Karpas-422 (cell line): ENCODE measurements at regions not wholly inside any gene's neighbourhood (a gene's known extent, or its start where the extent isn't known, plus 50 kb on each side); places are given as distances from the start of the nearest gene placed in this dataset.

Experiments used
- DNase-seq: peaks from one replicate; pipeline ENCODE4 v3.0.0-alpha.2; 2015
- H2AFZ ChIP-seq: fragments of 200-600 bp; sonication (generic); 2 replicates; pipeline ENCODE4 v1.6.1; 2014; ENCODE audit warnings: antibody characterized with exemption, low read length, mixed read lengths
- H3K27ac ChIP-seq: fragments of 200-600 bp; sonication (generic); 2 replicates; pipeline ENCODE4 v1.5.1; 2014; ENCODE audit warnings: mild to moderate bottlenecking, low read length, moderate library complexity
- H3K27me3 ChIP-seq: fragments of 200-600 bp; sonication (generic); 2 replicates; pipeline ENCODE4 v1.6.1; 2014; ENCODE audit warnings: low read length, mixed read lengths
- H3K36me3 ChIP-seq: fragments of 200-600 bp; sonication (generic); 2 replicates; pipeline ENCODE4 v1.6.1; 2014; ENCODE audit warnings: low read length, mixed read lengths; ENCODE audit not compliant: insufficient read depth
- H3K4me1 ChIP-seq: fragments of 200-600 bp; sonication (generic); 2 replicates; pipeline ENCODE4 v1.6.1; 2014; ENCODE audit warnings: mild to moderate bottlenecking, low read length, mixed read lengths
- H3K4me2 ChIP-seq: fragments of 200-600 bp; sonication (generic); 2 replicates; pipeline ENCODE4 v1.6.1; 2014; ENCODE audit warnings: low read length, low read depth, mild to moderate bottlenecking; ENCODE audit not compliant: poor library complexity, severe bottlenecking
- H3K4me3 ChIP-seq: fragments of 200-600 bp; sonication (generic); 2 replicates; pipeline ENCODE4 v1.5.1; 2014; ENCODE audit warnings: mild to moderate bottlenecking, antibody characterized with exemption, low read length, mixed read lengths
- H3K79me2 ChIP-seq: fragments of 200-600 bp; sonication (generic); 2 replicates; pipeline ENCODE4 v1.6.1; 2014; ENCODE audit warnings: mild to moderate bottlenecking, low read length, mixed read lengths
- H3K9ac ChIP-seq: fragments of 200-600 bp; sonication (generic); 2 replicates; pipeline ENCODE4 v1.6.0; 2014; ENCODE audit warnings: low read length
- H3K9me2 ChIP-seq: fragments of 200-600 bp; sonication (generic), shearing (Covaris generic); replicated peaks from 2 replicates; pipeline ENCODE4 v1.6.0; 2014; ENCODE audit warnings: mild to moderate bottlenecking, low read length, moderate library complexity; ENCODE audit not compliant: insufficient read depth
- H3K9me3 ChIP-seq: fragments of 300-700, 200-600 bp; sonication (generic); 2 replicates; pipeline ENCODE4 v1.6.1; 2014; ENCODE audit warnings: low read length, mixed read lengths
- H4K20me1 ChIP-seq: fragments of 200-600 bp; sonication (generic); 2 replicates; pipeline ENCODE4 v1.6.1; 2014; ENCODE audit warnings: mild to moderate bottlenecking, antibody characterized with exemption, low read length, low read depth; ENCODE audit not compliant: insufficient read depth

GRCh38 chr13:31943591-31943990 is 88.0 kb upstream of the FRY start:
- Histone ChIP-seq H3K27ac (no peak overlapping the region), H2AFZ (no peak overlapping the region), H3K4me2 (no peak overlapping the region)

GRCh38 chr13:31944262-31945160 is 87.1 kb upstream of the FRY start:
- H3K27me3 ChIP-seq = no peaks in the 10 kb centered on the region
- H2AFZ ChIP-seq = no peak overlapping the region
- H4K20me1 ChIP-seq = no peaks in the 10 kb centered on the region
- H3K27ac ChIP-seq = no peak overlapping the region
- H3K9me3 ChIP-seq = no peaks in the 10 kb centered on the region
- no peaks in the 10 kb centered on the region for H3K9me2 ChIP-seq
- no peaks in the 10 kb centered on the region for H3K79me2 ChIP-seq
- H3K9ac ChIP-seq = no peak overlapping the region
- H3K4me1 ChIP-seq = no peaks in the 10 kb centered on the region
- no peak overlapping the region for H3K4me3 ChIP-seq
- no peaks in the 10 kb centered on the region for H3K36me3 ChIP-seq
- DNase-seq = no peak
- H3K4me2 ChIP-seq = no peak overlapping the region

More at GRCh38 chr13:31943591-31943990, 88.0 kb upstream of the FRY start:
- Histone ChIP-seq H3K9me2 (no peaks in the 10 kb centered on the region), H3K36me3 (no peaks in the 10 kb centered on the region), H3K4me3 (no peak overlapping the region), H3K9ac (no peak overlapping the region), H3K27me3 (no peaks in the 10 kb centered on the region), H3K4me1 (no peaks in the 10 kb centered on the region), H3K9me3 (no peaks in the 10 kb centered on the region), H3K79me2 (no peaks in the 10 kb centered on the region), H4K20me1 (no peaks in the 10 kb centered on the region)
- DNase-seq = no peak

GRCh38 chr13:31945202-31945961 is 86.2 kb upstream of the FRY start:
- Histone ChIP-seq H3K79me2 (no peaks in the 10 kb centered on the region), H3K4me2 (no peak overlapping the region), H3K27me3 (no peaks in the 10 kb centered on the region), H3K4me1 (no peaks in the 10 kb centered on the region), H2AFZ (no peak overlapping the region), H3K36me3 (no peaks in the 10 kb centered on the region), H4K20me1 (no peaks in the 10 kb centered on the region), H3K9ac (no peak overlapping the region), H3K4me3 (no peak overlapping the region), H3K9me3 (no peaks in the 10 kb centered on the region), H3K27ac (no peak overlapping the region), H3K9me2 (no peaks in the 10 kb centered on the region)
- no peak for DNase-seq

- Histone ChIP-seq H2AFZ (no peak overlapping the region), H3K27me3 (no peaks in the 10 kb centered on the region), H3K79me2 (no peaks in the 10 kb centered on the region), H4K20me1 (no peaks in the 10 kb centered on the region), H3K27ac (no peak overlapping the region), H3K4me3 (no peak overlapping the region), H3K36me3 (no peaks in the 10 kb centered on the region), H3K9ac (no peak overlapping the region), H3K4me1 (no peaks in the 10 kb centered on the region), H3K4me2 (no peak overlapping the region), H3K9me3 (no peaks in the 10 kb centered on the region), H3K9me2 (no peaks in the 10 kb centered on the region)
- DNase-seq = no peak
These were observed 85.3 kb upstream of the FRY start for GRCh38 chr13:31946091-31946770.

GRCh38 chr13:31947105-31947504 is 84.5 kb upstream of the FRY start:
- Histone ChIP-seq H3K9me3 (no peaks in the 10 kb centered on the region), H3K4me3 (no peak overlapping the region), H3K4me1 (no peaks in the 10 kb centered on the region), H4K20me1 (no peaks in the 10 kb centered on the region), H3K9me2 (no peaks in the 10 kb centered on the region), H3K27me3 (no peaks in the 10 kb centered on the region), H3K4me2 (no peak overlapping the region), H2AFZ (no peak overlapping the region), H3K9ac (no peak overlapping the region), H3K27ac (no peak overlapping the region), H3K79me2 (no peaks in the 10 kb centered on the region), H3K36me3 (no peaks in the 10 kb centered on the region)
- no peak for DNase-seq

- H3K9me3 ChIP-seq = no peaks in the 10 kb centered on the region
- H3K4me1 ChIP-seq = no peaks in the 10 kb centered on the region
- H3K27me3 ChIP-seq = no peaks in the 10 kb centered on the region
- no peak overlapping the region for H3K9ac ChIP-seq
- no peaks in the 10 kb centered on the region for H4K20me1 ChIP-seq
- no peaks in the 10 kb centered on the region for H3K9me2 ChIP-seq
- H3K4me2 ChIP-seq = no peak overlapping the region
- DNase-seq = no peak
- no peaks in the 10 kb centered on the region for H3K36me3 ChIP-seq
- no peaks in the 10 kb centered on the region for H3K79me2 ChIP-seq
- H3K4me3 ChIP-seq = no peak overlapping the region
- no peak overlapping the region for H2AFZ ChIP-seq
- no peak overlapping the region for H3K27ac ChIP-seq
These were observed 84.1 kb upstream of the FRY start for GRCh38 chr13:31947506-31947905.

- H3K9me2 ChIP-seq = no peaks in the 10 kb centered on the region
- no peak overlapping the region for H3K4me2 ChIP-seq
- H3K4me3 ChIP-seq = no peak overlapping the region
- no peaks in the 10 kb centered on the region for H3K4me1 ChIP-seq
- no peaks in the 10 kb centered on the region for H3K9me3 ChIP-seq
- H3K27ac ChIP-seq = no peak overlapping the region
- no peak overlapping the region for H2AFZ ChIP-seq
- no peaks in the 10 kb centered on the region for H3K27me3 ChIP-seq
- H3K79me2 ChIP-seq = no peaks in the 10 kb centered on the region
- H3K9ac ChIP-seq = no peak overlapping the region
- no peak for DNase-seq
- no peaks in the 10 kb centered on the region for H3K36me3 ChIP-seq
- H4K20me1 ChIP-seq = no peaks in the 10 kb centered on the region
These were observed 82.1 kb upstream of the FRY start for GRCh38 chr13:31949486-31949885.
